Retinal pigment epithelial cell (primary cell): ENCODE measurements at regions not wholly inside any gene's neighbourhood (a gene's known extent, or its start where the extent isn't known, plus 50 kb on each side); places are given as distances from the start of the nearest gene placed in this dataset.

ENCODE experiments used
- DNase-seq: peaks from one replicate; pipeline ENCODE4 v3.0.0-alpha.2; 2010; ENCODE audit warnings: low read depth
- H3K4me3 ChIP-seq: 2 replicates; pipeline ENCODE4 v1.5.1; 2011; ENCODE audit warnings: mild to moderate bottlenecking, low read length, control low read depth, moderate library complexity
- CTCF ChIP-seq: conservative IDR thresholded peaks from 2 replicates; pipeline ENCODE4 v1.5.1; 2011; ENCODE audit warnings: low read depth, low read length, control low read depth, inconsistent platforms

- no peak overlapping the region for H3K4me3 ChIP-seq
- no peak for TF ChIP-seq CTCF
- no peak for DNase-seq
These were observed 116.3 kb upstream of the REG3A start for GRCh38 chr2:79275863-79276262.

- DNase-seq: no peak
- no peak for TF ChIP-seq CTCF
- H3K4me3 ChIP-seq: no peak overlapping the region
These were observed 115.6 kb upstream of the REG3A start for GRCh38 chr2:79275197-79275596.

GRCh38 chr2:79272616-79273015 lies 113.1 kb upstream of the REG3A start:
- TF ChIP-seq CTCF: no peak
- H3K4me3 ChIP-seq: no peak overlapping the region

DNA sequence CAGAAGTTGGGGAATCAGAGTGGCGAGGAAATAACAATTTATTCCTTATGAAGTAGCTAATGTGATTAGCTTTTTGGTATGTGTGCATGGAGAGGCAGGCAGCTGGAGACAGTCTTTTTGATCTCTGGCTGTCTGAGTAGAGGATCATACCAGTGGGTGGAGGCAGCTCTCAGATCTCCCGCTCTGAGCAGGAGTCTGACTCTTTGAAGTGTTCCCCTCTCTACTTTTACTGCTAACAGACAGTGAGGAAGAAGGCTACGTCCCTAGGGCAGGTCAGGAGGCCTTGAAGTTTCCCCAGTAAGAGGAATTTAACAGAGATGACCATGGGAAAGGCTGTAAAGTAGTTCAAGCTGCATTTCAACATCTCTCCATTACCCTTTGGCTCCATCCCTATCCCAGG lies 111.9 kb upstream of the REG3A start:
- no peak for DNase-seq

More at GRCh38 chr2:79272616-79273015, 113.1 kb upstream of the REG3A start:
- DNase-seq: no peak

DNA sequence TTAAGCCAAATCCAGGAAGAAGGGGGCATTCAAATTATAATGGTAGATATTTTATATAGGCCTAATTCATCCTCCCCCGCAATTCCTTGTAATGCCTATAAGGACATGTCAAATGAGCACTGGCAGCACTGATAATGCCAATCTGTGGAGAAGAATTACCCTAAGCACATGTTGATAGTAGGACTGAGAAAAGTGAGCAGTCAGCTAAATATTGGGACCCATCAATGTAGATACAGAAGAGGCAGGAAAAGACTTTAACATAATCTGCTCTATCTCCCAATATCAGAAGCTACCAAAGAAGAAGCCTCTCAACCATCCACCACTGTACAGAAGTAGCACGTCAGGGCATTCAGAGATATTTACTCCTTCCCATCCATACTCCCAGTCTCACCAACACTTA lies 101.3 kb upstream of the REG3A start:
- DNase-seq: no peak
- no peak for TF ChIP-seq CTCF
- H3K4me3 ChIP-seq: no peak overlapping the region

More for the DNA sequence above, 111.9 kb upstream of the REG3A start:
- TF ChIP-seq CTCF: no peak
- H3K4me3 ChIP-seq: no peak overlapping the region

- no peak for TF ChIP-seq CTCF
- no peak for DNase-seq
- H3K4me3 ChIP-seq: no peak overlapping the region
These were observed 100.4 kb upstream of the REG3A start for GRCh38 chr2:79259959-79260358.

DNA sequence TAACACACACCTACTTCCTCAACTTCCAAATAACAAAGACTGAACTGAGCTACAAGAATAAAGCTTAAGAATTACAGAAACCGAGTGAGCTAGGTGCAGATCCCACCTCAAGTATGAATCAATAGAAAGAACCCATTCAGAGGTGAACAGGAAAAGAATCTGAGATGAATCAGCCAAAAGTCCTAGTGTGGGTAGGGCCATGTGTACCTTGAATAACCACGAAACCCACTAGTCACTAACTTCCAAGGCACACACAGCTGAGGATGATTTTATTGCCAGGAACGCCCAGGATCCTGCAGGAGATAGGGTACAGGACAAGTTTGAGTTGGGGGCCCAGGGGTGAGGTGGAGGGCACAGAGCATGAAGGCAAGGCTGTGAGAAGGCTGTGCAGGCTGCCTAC lies 99.7 kb upstream of the REG3A start:
- no peak overlapping the region for H3K4me3 ChIP-seq
- TF ChIP-seq CTCF: no peak
- no peak for DNase-seq
